HG02571 (cell line): ENCODE measurements at regions not wholly inside any gene's neighbourhood (a gene's known extent, or its start where the extent isn't known, plus 50 kb on each side); places are given as distances from the start of the nearest gene placed in this dataset.

Experiments used
- ATAC-seq: cut with Tn5 transposase; IDR thresholded peaks from one replicate; pipeline ENCODE4 v1.9.1; 2021; ENCODE audit warnings: mild to moderate bottlenecking, moderate library complexity; ENCODE audit not compliant: unreplicated experiment

DNA sequence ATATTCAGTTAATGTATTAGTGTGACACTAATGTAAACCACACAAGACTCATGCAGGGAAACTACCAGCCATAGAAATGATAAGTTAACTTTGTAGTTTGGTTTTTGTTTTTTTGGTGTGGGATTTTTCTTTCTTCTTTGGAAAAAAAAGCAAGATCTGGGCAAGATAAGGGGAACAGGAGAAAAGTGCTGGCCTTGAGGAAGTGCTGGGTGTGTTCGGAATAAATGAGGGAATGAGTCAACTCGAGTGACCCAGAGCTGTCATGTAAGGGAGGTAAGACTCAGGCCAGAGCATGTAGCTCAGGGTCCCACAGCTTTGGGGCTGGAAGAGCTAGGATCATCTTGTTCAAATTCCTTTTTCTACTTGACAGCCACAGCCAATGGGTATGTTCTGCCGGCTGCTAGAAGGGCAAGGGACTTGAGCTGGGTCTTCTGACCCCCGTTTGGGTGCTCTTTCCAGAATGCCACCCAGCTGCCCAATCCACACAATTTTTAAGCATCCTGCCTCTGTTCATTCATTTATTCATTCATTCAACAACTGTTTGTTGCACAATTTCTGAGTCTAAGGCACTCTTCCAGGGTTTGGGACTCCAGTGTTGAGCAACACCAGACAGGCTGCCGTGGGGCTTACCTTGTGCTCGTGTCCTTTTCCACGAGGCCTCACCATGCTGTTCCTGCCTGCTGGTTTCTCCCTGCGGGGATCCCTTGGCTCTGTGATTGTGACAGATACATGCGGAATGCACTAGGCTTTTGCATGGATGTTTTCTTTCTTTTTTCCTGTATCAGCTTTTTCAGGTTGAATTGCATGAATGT is 54.5 kb downstream of the CLDN34 start:
- no peak for ATAC-seq

DNA sequence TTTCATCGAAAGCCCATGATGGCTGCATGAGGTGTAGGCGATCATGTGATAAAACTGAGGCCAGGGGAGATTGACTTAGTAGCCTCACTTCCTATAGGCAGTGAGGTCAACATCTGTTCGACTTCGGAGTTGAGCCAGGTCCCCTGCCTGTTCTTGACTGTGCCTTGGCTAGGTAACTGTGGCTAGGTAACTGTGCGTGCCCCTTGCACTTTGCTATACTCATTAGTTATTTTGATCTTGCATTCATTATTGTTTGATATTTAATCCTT is 55.0 kb downstream of the CLDN34 start:
- ATAC-seq = no peak

DNA sequence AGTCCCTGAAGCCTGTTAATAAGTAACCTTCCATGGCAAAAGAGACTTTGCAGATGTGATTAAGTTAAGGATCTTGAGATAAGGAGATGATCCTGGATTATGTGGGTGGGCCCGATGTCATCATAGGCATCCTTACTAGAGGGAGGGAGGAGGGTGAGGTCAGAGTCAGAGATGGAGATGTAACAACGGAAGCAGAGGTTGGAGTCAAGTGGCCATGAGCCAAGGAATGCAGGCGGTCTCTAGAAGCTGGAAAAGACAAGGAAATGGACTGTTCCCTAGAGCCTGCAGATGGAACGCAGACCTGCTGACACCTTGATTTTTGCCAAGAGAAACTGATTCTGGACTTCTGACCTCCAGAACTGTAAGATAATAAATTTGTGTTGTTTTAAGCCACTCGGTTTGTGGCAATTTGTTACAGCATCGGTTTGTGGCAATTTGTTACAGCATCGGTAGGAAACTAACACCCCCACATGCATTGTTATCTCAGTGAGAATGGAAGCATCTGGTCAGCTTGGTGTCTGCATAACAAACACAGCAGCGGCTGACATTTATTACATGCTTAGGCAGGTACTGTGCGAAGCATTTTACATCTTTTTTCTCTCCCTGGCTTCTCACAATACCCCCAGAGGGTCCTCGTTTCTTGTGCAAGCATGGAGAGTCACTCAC is 55.6 kb downstream of the CLDN34 start:
- no peak for ATAC-seq

DNA sequence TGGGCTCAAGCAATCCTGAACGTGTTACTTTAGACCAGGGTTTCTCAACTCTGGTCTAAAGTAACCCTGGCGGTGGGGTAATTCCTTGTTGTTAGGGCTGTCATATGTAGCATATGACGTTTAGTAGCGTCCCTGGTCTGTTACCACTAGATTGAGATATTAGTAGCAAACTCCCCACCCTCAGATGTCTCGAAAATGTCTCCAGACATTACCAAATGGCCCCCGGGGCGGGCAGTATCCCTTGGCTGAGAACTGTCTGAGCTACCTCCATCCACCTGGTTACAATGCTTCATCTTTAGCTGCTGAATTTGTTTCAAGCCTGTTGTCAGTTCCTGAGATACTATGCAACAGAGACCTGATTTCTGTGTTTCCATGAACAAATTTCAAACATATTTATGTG is 56.7 kb downstream of the CLDN34 start:
- ATAC-seq = no peak

DNA sequence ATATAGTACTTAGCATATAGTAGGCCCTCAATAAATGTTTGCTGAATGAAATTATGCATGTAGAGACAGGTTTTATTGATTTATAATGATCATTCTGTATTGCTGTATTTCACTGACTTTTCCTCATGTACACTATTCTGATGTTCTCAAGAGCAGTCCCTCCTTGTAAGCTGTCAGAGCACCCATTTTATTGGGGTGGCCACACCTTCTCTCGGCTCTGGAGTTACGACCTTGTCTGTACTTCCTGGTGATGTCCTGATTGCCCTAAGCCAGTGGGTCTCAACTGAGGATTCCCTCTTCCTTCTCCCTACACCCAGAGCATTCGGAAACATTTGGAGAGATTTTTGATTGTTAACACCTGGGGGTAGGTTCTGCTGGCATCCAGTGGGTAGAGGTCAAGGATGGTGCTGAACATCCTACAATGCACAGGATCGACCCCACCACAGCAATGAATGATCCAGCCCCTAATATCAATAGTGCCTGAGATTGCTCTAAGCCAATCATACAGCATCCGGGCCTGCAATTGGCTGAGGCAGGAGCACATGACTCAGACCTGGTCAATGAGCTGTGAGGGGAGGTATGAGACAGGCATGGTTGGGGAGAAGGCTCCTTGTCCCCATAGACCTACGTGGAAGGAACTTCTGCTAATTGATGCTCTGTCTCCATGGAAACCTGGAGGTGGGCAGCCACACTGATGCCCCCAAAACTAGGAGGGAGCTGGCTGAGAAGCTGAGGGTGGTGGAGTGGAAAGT is 58.8 kb downstream of the CLDN34 start:
- no peak for ATAC-seq

DNA sequence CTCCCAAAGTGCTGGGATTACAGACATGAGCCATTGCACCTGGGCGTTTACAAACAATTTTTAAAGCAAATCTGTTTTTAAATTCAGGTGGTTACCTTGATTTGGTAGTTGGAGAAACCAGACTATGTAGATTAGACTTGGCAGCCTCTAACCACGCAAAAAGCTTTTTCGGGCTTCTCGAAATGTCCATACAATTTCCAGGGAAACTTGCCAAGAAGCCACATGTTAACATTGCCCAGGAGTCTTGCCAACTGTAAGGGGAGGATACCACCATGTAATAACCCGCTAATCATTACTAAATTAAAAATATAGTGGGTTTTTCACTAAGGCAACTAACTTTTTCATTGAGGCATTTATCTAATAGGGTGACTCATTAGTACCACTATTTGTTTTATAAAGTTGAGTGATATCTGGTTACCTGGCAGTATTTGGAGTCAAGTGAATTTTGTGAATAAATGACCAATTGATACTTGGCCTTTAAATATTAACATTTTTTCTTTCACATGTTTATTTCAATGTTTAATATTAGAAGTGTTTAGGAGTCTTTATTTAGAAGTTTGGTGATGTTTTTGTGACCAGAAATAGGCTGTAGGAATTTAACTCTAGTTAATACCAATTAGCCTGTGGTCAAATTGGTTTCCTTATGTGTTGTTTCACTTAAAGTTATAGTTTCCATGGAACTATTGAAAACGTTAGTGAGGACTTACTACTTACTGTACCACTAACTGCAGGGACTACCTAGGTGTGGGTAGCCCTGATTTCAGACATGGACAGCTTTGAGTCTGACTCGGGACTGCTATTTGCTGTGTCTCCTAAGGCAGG is 61.3 kb downstream of the CLDN34 start:
- no peak for ATAC-seq

DNA sequence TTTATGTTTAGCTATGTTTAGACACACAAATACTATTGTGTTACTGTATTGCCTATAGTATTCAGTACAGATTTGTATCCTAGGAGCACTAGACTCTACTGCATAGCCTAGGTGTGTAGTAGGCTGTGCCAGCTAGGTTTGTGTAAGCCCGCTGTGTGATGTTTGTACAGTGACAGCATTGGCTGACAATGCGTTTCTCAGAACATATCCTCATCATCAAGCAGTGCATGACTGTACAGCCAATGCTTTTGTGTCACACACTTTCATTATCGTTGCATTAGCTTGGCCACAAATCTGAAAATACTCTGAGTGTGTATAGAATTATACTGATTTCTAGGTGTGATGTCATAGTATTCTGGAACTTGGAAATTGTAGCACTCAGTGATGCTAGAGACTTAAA is 63.4 kb downstream of the CLDN34 start:
- ATAC-seq = no peak

DNA sequence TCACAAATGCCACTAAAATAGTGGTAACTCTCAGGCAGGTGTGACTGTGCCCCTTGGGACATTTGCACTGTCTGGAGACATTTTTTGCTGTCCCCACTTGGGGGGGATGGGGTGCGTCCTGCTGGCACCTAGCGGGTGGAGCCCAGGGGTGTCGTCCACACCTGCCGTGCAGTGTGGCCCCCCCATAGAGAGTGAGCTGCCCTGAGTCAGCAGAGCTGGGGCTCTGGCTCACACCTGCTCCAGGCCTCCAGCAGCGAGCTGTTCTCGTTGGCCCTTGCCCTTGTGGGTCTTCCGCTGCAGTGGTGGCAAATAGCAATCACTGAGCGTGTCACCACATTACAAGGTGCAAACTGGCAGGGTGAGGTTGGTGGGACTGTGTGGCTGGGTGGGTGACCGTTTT is 64.6 kb downstream of the CLDN34 start:
- ATAC-seq = no peak

DNA sequence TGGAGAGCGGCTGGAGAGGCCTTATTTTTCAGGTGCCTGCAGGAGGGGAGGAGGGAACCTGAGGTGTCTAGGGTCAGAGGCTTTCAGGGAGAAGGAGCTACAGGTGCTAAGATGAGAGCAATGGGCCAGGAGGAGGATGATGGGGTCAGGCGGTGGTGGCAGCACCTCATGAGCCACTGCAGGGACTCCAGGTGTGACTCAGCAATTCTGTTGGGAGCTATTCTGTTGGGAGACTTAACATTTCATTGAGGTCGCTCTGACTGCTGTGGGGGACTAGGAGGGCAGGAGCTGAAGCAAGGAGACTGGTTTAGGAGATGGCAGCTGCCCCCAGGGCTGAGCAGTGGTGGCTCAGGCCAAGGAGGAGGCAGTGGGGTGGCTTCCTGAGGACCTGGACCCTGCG is 65.0 kb downstream of the CLDN34 start:
- no peak for ATAC-seq

DNA sequence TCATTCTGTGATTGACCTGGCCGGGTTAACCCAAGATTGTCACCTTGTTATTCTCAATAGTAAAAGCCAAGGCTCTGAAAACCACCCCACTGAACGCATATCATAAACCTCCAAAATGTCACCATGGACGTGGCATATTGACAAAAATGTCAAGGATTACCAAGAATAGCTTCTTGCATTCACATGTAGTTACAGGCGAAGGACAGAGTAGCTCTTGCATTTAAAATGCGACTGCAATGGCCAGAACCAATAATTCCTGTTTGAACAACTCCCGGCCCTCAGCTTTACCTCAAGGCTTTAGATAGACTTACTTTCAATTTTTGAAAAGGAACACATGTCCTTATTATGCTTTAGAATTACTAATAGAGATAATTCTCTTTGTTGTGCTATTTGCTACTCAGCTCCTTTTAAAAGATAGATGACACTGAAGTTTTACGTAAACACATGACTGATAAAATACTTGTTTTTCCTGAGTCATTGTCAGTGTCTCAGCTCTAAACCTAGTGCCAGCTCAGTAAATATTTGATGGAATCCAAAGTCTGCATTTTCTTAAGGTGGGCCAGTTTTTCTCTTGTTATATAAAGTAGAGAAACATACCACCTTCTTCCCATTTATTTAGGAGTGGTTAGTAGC is 66.3 kb downstream of the CLDN34 start:
- ATAC-seq = no peak

DNA sequence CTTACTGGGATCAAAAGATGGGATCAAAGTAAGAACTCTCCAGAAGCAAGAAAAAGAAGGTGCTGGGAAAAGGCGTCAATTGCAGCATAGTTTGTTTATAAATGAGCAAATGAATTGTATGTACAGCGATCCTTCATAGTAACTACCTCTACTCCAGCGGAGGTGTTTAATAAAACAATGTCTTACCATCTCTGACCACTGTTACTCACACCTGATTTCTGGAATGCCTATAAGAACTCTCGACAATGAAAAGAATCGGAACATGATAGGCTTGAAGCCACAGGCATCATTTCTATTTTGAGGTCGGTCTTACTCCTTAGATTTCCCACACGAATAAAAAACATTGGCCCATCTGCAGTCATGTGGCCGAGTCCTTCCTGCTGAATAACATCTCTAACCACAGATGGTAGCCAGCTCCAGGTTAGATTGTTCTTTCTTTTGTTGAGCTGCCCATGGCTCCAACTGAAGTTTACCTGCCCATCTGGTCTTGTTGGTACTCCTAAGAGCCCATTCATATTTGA is 67.6 kb downstream of the CLDN34 start:
- ATAC-seq = no peak

DNA sequence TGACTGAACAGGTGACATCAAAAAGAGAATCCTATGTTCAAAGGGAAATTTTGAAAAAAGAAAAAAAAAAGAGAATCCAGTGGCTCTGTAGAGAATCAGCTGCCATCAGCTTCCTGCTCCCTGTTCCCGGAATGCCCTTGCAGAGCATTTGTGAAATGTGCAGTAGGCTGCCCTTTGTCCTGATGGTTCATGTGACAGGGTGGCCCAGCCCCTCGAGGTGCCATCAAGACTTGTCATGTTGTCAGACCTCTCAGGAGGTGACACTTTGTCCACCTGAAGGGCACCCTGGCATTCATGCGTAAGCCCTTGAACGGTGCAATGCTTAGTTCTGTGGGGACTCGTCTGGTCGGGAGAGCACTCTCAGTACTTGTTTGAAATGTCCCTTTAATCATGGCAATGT is 71.4 kb downstream of the CLDN34 start:
- no peak for ATAC-seq

DNA sequence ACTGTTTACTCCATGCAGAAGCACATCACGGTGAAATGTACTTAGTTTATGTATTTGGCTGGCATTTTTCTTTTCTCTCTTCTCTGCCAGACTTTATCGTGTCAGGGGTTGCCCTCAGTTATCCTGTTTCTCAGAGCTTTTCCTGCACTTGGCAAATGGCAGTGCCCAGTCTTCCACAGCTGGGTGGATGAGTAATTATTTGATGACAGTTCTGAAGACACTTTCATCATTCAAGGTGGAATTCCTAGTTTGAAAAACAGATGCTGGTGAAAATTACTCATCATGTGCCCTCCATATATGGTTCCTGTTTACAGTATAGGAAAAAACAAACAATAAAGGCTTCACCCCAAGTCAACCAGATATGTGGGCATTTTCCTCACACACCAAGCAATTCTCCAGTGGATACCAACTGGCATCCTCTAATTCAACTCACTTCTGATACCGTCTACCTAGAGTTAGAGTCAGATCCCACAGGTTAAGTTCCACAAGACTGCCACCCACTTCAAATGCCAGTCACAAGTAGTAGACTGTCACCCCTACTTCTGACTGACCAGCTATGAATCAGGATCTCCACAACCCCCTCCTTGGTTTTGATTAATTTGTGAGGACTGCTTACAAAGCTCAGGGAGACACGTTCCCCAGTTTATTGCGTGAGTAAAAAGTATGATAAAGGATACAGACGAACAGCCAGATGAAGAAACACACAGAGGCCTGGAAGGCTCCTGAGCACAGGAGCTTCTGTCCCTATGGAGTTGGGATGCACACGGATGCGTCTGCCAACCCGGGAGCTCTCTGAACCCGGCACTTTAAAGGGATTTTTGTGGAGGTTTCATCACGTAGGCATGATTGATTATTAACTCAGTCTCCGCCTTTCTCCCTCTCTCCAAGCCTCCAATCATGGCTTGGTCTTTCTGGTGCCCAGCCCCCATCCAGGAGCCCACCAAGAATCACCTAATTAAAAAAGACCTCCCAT is 72.9 kb downstream of the CLDN34 start:
- ATAC-seq = no peak

DNA sequence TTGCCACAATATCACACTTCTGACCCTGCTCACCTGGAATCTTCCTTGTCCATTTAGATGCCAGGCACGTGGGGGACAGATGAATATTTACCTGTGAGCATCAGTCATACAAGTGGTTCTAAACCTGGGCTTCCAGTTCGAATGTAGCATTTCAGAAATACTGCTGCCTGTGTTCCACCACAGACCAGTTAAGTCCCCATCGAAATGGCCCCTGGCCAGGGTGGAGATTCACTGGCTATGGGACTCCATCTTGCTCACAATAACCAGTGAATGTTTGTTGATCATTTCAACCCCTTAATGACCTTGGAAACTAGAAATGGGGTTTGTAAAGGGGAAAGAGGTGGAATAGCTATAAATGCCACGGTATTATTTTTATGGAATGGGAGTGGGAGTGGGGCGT is 73.8 kb downstream of the CLDN34 start:
- no peak for ATAC-seq

DNA sequence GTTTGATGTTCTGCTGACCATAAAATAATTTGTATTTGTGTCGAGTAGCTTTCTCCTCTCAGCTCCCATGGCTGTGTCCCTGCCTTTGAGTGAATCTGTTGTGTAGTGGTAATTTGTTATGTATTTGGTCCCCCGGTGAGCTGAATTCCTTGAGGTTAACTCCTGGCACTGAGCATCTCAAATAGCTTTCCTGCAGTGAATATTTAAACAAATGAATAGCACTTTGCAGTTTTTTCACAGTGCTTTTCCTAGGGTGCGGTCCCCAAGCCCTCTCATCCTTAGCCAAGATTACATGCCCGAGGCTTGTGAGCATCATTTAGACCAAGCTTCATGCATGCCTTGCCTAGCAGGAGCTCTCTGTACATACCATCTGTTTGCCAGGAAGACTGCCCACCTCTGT is 74.2 kb downstream of the CLDN34 start:
- ATAC-seq = no peak

DNA sequence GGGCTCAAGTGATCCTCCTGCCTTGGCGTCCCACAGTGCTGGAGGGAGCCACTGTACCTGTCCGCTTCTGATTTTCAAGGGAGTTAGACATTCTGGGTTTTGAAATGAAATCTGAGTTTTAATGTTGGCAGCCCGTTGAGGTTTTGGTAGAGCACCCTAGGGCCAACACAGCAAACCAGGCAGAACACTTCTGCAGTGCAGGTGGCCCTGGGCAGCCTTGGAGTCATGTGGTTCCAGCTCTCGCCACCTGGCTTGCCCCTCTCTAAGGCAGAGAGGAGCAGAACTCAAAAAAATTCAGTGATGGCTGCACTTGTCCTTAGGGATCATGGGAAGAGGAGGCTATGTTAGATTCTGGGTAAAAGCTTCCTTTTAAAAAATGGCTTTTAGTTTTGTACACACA is 74.9 kb downstream of the CLDN34 start:
- ATAC-seq = no peak

DNA sequence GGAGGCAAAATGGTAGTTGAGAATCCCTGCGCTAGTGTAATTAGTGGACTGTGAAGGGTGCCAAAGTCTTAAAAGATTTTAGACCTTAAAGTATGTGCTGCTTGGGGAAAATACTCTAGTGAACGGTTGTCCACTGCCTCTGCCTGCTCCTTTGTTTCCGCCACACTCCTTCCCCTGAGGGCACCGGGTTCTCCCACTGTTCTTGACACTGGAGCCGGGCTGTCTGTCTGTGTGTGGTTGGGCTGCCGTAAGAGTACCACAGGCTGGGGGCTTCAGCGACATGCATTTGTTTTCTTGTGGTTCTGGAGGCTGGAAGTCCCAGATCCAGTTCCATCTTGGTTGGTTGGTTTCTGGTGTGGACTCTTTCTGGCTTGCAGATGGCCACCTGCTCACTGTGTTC is 76.2 kb downstream of the CLDN34 start:
- ATAC-seq = no peak

DNA sequence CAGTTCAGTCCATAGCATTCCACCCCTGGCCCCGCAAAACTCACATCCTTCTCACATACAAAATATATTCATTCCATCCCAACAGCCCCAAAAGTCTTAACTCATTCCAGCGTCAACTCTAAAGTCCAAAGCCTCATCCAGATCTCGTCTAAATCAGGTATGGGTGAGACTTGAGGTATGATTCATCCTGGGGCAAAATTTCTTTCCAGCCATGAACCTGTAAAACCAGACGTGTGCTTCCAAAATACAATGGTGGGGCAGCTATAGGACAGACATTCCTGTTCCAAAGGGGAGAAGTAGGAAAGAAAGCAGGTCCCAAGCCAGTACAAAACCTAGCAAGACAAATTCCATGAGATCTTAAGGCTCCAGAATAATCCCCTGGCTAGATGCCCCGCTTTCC is 76.9 kb downstream of the CLDN34 start:
- no peak for ATAC-seq

DNA sequence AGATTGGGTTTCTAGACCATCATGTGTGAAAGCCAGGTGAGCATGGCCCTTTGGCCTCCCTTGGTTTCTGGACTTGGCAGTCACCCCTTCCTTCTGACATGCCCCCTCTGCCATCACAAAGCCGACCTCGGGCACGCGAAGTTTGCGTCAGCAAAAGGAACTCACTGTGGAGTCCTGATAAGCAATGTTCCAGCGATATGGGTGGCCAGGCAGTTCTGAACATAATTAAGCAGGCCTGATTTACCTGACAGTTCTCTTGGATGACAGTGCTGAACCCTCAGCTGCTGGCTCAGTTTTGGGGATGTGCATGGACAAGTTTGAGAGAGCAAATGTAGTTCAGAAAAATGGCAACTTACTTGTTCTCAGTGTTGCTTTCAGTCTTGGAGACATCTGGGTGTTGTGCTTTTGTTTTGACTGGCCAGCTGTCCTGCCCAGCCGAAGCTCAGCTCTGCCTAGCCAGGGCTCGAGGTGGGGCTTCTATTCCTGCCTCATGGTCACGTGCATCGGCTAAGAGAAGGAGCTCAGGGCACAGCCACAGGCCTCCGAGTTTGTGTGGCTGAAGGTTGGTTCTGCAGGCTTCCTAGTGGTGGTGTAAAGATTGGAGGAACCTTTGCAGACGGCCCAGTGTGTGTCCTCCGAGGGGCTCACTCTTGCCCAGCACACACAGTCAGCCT is 78.3 kb downstream of the CLDN34 start:
- no peak for ATAC-seq
